ENCODE measurements at regions not wholly inside any gene's neighbourhood (a gene's known extent, or its start where the extent isn't known, plus 50 kb on each side); places are given as distances from the start of the nearest gene placed in this dataset.

DNA sequence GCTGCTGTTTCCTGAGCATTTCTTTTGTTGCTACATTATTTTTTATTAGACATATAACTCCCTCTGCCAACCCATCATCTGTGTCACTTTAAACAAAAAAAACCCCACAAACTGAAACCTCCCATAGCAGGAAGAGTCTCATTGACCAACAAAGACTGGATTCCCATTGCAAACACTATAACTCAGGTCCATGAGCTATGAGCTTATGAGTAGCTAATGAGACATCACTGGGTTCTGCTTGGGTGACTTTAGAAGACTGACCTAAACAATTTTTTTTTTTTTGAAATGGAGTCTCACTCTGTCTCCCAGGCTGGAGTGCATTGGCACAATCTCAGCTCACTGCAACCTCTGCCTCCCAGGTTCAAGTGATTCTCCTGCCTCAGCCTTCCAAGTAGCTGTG lies 212.8 kb downstream of the LTN1 start:
- Mint-ChIP-seq H3K27ac (ENCODE audit: low read depth, unreplicated experiment) (no peak overlapping the region), H3K4me1 (ENCODE audit: insufficient read depth, unreplicated experiment) (no peaks in the 10 kb centered on the region), H3K36me3 (ENCODE audit: insufficient read depth, unreplicated experiment) (no peaks in the 10 kb centered on the region), H3K9me3 (ENCODE audit: unreplicated experiment) (no peaks in the 10 kb centered on the region), H3K4me3 (ENCODE audit: unreplicated experiment) (no peak overlapping the region), H3K27me3 (ENCODE audit: insufficient read depth, unreplicated experiment) (no peaks in the 10 kb centered on the region)
- ChIA-PET POLR2A (no interaction called here), CTCF (interaction anchor here (1.6 to 2.1 kb wide), 2 partner anchors 13 to 21 kb away, joined by 3 to 4 read pairs; no protein-coding TSS in a partner anchor)
- no TSS peak for BruUV-seq (replicated peaks)
- TF ChIP-seq, protein P1, sequence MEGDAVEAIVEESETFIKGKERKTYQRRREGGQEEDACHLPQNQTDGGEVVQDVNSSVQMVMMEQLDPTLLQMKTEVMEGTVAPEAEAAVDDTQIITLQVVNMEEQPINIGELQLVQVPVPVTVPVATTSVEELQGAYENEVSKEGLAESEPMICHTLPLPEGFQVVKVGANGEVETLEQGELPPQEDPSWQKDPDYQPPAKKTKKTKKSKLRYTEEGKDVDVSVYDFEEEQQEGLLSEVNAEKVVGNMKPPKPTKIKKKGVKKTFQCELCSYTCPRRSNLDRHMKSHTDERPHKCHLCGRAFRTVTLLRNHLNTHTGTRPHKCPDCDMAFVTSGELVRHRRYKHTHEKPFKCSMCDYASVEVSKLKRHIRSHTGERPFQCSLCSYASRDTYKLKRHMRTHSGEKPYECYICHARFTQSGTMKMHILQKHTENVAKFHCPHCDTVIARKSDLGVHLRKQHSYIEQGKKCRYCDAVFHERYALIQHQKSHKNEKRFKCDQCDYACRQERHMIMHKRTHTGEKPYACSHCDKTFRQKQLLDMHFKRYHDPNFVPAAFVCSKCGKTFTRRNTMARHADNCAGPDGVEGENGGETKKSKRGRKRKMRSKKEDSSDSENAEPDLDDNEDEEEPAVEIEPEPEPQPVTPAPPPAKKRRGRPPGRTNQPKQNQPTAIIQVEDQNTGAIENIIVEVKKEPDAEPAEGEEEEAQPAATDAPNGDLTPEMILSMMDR (IDR thresholded peaks at IDR 0.05; ENCODE audit: unreplicated experiment): no peak
- DNase-seq (ENCODE audit: unreplicated experiment): no peak
- intact Hi-C loops (cut with micrococcal nuclease): no loop called here

DNA sequence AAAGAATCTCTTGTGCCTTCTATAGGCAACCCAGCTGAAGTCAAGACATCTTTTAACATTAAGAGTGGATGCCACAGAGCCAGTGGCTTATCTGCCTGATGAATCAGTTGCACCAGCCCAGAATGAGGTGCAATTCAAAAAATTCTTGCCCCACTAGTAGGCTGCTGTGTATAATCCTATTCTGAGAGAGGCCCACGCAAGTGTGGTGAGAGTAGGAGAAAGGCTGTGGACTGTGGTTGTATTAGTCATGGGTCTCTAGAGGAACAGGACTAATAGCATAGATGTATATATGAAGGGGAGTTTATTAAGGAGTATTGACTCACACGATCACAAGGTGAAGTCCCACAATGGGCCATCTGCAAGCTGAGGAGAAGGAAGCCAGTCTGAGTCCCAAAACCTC lies 216.4 kb downstream of the LTN1 start:
- BruUV-seq (replicated peaks): no TSS peak

DNA sequence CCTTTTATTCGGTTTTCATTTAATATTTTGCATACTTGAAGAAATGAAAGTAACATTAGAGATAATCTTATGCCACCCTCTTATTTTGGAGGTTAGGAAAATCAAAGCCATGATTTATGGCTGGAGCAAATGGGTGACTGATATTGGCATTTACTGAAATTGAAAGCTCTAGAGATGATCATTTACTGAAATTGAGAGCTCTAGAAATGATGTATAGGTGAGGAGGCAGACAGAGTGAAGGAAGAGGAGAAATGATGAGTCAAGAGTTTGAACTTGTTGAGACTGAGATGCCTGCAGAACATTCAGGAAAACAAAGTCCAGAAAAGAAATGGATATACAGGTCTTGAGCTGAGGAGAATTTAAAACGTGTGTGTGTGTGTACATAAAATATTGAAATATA lies 217.6 kb downstream of the LTN1 start:
- Mint-ChIP-seq H3K9me3 (ENCODE audit: unreplicated experiment) (no peaks in the 10 kb centered on the region), H3K27ac (ENCODE audit: low read depth, unreplicated experiment) (no peak overlapping the region), H3K27me3 (ENCODE audit: insufficient read depth, unreplicated experiment) (no peaks in the 10 kb centered on the region), H3K4me1 (ENCODE audit: insufficient read depth, unreplicated experiment) (no peaks in the 10 kb centered on the region), H3K4me3 (ENCODE audit: unreplicated experiment) (no peak overlapping the region), H3K36me3 (ENCODE audit: insufficient read depth, unreplicated experiment) (no peaks in the 10 kb centered on the region)
- intact Hi-C loops (cut with micrococcal nuclease): no loop called here
- POLR2A ChIA-PET: no interaction called here
- TF ChIP-seq, protein P1 (IDR thresholded peaks at IDR 0.05; ENCODE audit: unreplicated experiment): no peak
- no TSS peak for BruUV-seq (replicated peaks)
- CTCF ChIA-PET: interaction anchor here (0.5 to 0.9 kb wide), 2 partner anchors 8 to 171 kb away, joined by 3 read pairs; no protein-coding TSS in a partner anchor
- no peak for DNase-seq (ENCODE audit: unreplicated experiment)

More for the DNA sequence above, 216.4 kb downstream of the LTN1 start:
- TF ChIP-seq, protein P1 (IDR thresholded peaks at IDR 0.05; ENCODE audit: unreplicated experiment): no peak
- intact Hi-C loops (cut with micrococcal nuclease): no loop called here
- Mint-ChIP-seq H3K36me3 (ENCODE audit: insufficient read depth, unreplicated experiment) (no peaks in the 10 kb centered on the region), H3K4me3 (ENCODE audit: unreplicated experiment) (no peak overlapping the region), H3K27me3 (ENCODE audit: insufficient read depth, unreplicated experiment) (no peaks in the 10 kb centered on the region), H3K27ac (ENCODE audit: low read depth, unreplicated experiment) (no peak overlapping the region), H3K4me1 (ENCODE audit: insufficient read depth, unreplicated experiment) (no peaks in the 10 kb centered on the region), H3K9me3 (ENCODE audit: unreplicated experiment) (no peaks in the 10 kb centered on the region)
- ChIA-PET CTCF (no interaction called here), POLR2A (no interaction called here)
- DNase-seq (ENCODE audit: unreplicated experiment): no peak

DNA sequence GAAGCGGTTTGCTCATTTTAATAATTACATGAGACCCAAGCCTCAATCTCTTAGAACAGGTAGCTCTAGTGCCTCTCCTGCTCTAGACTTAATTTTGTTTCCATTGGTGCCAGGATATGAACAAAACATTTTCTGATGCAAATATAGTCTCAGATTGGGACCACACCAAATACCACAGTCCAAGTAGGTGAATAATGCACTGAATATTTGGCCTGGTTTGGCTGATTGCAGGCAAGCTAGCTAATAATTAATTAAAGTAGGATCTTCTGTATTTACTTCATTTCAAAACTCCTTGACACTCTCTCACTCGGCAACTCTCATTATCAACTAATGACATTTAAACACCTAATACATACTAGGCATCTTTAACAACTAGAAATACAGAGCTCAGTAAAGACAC lies 219.6 kb downstream of the LTN1 start:
- Mint-ChIP-seq H3K27me3 (ENCODE audit: insufficient read depth, unreplicated experiment) (no peaks in the 10 kb centered on the region), H3K9me3 (ENCODE audit: unreplicated experiment) (no peaks in the 10 kb centered on the region), H3K36me3 (ENCODE audit: insufficient read depth, unreplicated experiment) (no peaks in the 10 kb centered on the region), H3K4me1 (ENCODE audit: insufficient read depth, unreplicated experiment) (no peaks in the 10 kb centered on the region), H3K4me3 (ENCODE audit: unreplicated experiment) (no peak overlapping the region), H3K27ac (ENCODE audit: low read depth, unreplicated experiment) (no peak overlapping the region)
- DNase-seq (ENCODE audit: unreplicated experiment): no peak
- POLR2A ChIA-PET: no interaction called here
- no TSS peak for BruUV-seq (replicated peaks)
- intact Hi-C loops (cut with micrococcal nuclease): no loop called here
- TF ChIP-seq, protein P1 (IDR thresholded peaks at IDR 0.05; ENCODE audit: unreplicated experiment): no peak
- CTCF ChIA-PET: interaction anchor here (0.8 kb wide), 1 partner anchor 167 kb away, joined by 3 read pairs; no protein-coding TSS in a partner anchor

Data from MCF 10A (cell line).